SK-N-MC (cell line): ENCODE measurements at regions not wholly inside any gene's neighbourhood (a gene's known extent, or its start where the extent isn't known, plus 50 kb on each side); places are given as distances from the start of the nearest gene placed in this dataset.

Experiments
- EZH2 ChIP-seq: fragments of 200-600 bp; sonication (generic); IDR thresholded peaks from one replicate; pipeline ENCODE4 v1.6.1; 2017; ENCODE audit warnings: antibody characterized with exemption
- FOXP2 ChIP-seq: optimal IDR thresholded peaks from 2 replicates; pipeline ENCODE3; 2011; ENCODE audit warnings: mild to moderate bottlenecking, moderate library complexity; ENCODE audit not compliant: insufficient read depth; ENCODE audit errors: extremely low read length, control extremely low read depth
- POLR2AphosphoS5 ChIP-seq: IDR thresholded peaks from 2 replicates; pipeline ENCODE4 v1.6.1; 2012; ENCODE audit warnings: mild to moderate bottlenecking, low read depth, low read length, borderline replicate concordance

DNA sequence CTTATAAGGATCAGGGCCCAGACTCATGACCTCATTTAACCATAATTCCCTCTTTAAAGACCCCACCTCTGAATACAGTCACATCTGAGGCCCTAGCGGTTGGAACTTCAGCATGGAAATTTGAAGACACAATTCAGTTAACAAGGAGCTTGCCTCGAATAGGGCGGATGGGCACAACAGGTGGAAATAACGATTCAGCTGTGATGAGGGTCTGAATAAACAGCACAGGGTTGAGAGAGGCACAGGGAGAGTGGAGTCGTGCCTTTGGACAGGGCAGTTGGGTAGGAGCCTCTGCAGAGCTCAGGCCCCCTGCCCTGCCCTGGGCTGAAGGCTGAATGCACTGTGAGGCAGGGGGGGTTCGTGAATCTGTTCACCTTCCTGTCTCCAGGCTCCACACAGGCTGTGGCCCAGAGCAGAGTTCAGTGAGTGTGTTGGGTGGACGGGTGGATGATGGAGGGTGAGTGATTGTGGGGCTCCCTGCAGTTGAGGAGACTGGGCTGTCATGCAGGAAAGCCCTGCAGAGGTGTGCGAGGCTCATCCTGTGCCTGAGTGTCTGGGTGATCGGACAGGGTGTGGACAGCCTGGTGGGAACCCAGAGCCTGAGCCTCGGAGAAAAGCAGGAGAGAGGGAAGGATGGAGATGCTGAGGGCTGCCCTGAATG, 243.1 kb downstream of the FOXD2 start:
- TF ChIP-seq EZH2 (no peak), POLR2AphosphoS5 (no peak), FOXP2 (no peak)
